K562 (cell line): ENCODE measurements at regions not wholly inside any gene's neighbourhood (a gene's known extent, or its start where the extent isn't known, plus 50 kb on each side); places are given as distances from the start of the nearest gene placed in this dataset.

Experiments
- ATAC-seq: fragments of 200-7000 bp; cut with Tn5 transposase; 3 replicates; pipeline ENCODE4 v1.9.1; 2020; ENCODE audit warnings: moderate library complexity
- BruUV-seq: library from RNA; stranded (reverse); fragments of 400-500 nt; replicated peaks from 2 replicates; lab custom pipeline; 2021; lab: Mats Ljungman, UMichigan
- CTCF ChIA-PET: fragments of 300-600 bp; formaldehyde crosslinking; extraction: SDS; loops from one replicate; lab custom pipeline; 2021; ENCODE audit warnings: low intra/inter-chr PET ratio; lab: Yijun Ruan, JAX
- POLR2A ChIA-PET: fragments of 300-600, 350-650 bp; sonication (Branson Sonifier 250); formaldehyde crosslinking; extraction: SDS; loops from one replicate; lab custom pipeline; 2021; ENCODE audit warnings: antibody characterized with exemption, inconsistent platforms; lab: Yijun Ruan, JAX
- DNase-seq, 4 experiments: peaks; one replicate each; pipeline versions ENCODE4 v3.0.0 to v3.0.0-alpha.2; 2011 to 2018; ENCODE audit warnings: low spot score in 3 of 4, mixed read lengths in 3 of 4; ENCODE audit errors: extremely low read depth in 1 of 4
- FAIRE-seq: peaks from 2 replicates; lab custom pipeline; 2011; peaks lifted over from hg19 to GRCh38; lab: Jason Lieb, UNC
- H2AFZ ChIP-seq: 2 replicates; pipeline ENCODE4 v1.6.0; 2011; ENCODE audit warnings: low read depth, low read length, control low read depth, inconsistent platforms
- H3K27ac ChIP-seq: fragments of 200-600 bp; 3 replicates; pipeline ENCODE4 v1.8.0; 2011; ENCODE audit warnings: low read depth, mild to moderate bottlenecking, control low read depth, inconsistent platforms, low read length, moderate library complexity, mixed read lengths; ENCODE audit errors: extremely low read depth
- H3K27me3 ChIP-seq, 2 experiments: fragments of 300-600 bp in 1 of 2; 2 replicates in 1 of 2; 3 replicates in 1 of 2; pipeline versions ENCODE4 v1.6.0 to v1.8.0; 2011; ENCODE audit warnings: inconsistent platforms in 2 of 2, low read length in 2 of 2, mild to moderate bottlenecking in 1 of 2, mixed read lengths in 1 of 2, moderate library complexity in 1 of 2; ENCODE audit not compliant: control insufficient read depth in 2 of 2, insufficient read depth in 2 of 2
- H3K36me3 ChIP-seq: fragments of 300-600 bp; 3 replicates; pipeline ENCODE4 v1.8.0; 2011; ENCODE audit warnings: mild to moderate bottlenecking, low read length, inconsistent platforms; ENCODE audit not compliant: control insufficient read depth, insufficient read depth
- H3K4me1 ChIP-seq, 2 experiments: fragments of 200-600 bp in 1 of 2; replicated peaks in 1 of 2; 2 replicates in 1 of 2; 3 replicates in 1 of 2; pipeline versions ENCODE4 v1.5.1 to v1.8.0; 2011; ENCODE audit warnings: inconsistent platforms in 2 of 2, low read length in 2 of 2, mild to moderate bottlenecking in 1 of 2, mixed read lengths in 1 of 2, moderate library complexity in 1 of 2; ENCODE audit not compliant: control insufficient read depth in 2 of 2, insufficient read depth in 2 of 2
- H3K4me2 ChIP-seq: 2 replicates; pipeline ENCODE4 v1.6.1; 2011; ENCODE audit warnings: low read length, control low read depth, inconsistent platforms, mixed read lengths; ENCODE audit not compliant: insufficient read depth
- H3K4me3 ChIP-seq: fragments of 200-600 bp; sonication (generic), shearing (Covaris generic); 2 replicates; pipeline ENCODE4 v1.5.1; 2016; ENCODE audit warnings: control low read depth, inconsistent platforms
- H3K79me2 ChIP-seq: fragments of 200-600 bp; 3 replicates; pipeline ENCODE4 v1.8.0; 2011; ENCODE audit warnings: low read length, inconsistent platforms; ENCODE audit not compliant: control insufficient read depth, insufficient read depth
- H3K9ac ChIP-seq, 2 experiments: 2 replicates each; pipeline versions ENCODE4 v1.6.0 to v1.6.1; 2011; ENCODE audit warnings: low read depth in 2 of 2, low read length in 2 of 2, control low read depth in 1 of 2, inconsistent platforms in 1 of 2, mild to moderate bottlenecking in 1 of 2, mixed read lengths in 1 of 2; ENCODE audit not compliant: insufficient read depth in 1 of 2
- H3K9me1 ChIP-seq: one replicate; pipeline ENCODE4 v1.6.0; 2011; ENCODE audit warnings: inconsistent platforms, mild to moderate bottlenecking, low read length, moderate library complexity; ENCODE audit not compliant: control insufficient read depth, insufficient read depth
- H3K9me3 ChIP-seq: replicated peaks from 2 replicates; pipeline ENCODE4 v1.5.1; 2011; ENCODE audit warnings: low read depth, low read length, inconsistent platforms; ENCODE audit not compliant: control insufficient read depth, insufficient read depth
- H4K20me1 ChIP-seq: replicated peaks from 2 replicates; pipeline ENCODE4 v1.6.1; 2011; ENCODE audit warnings: low read length, inconsistent platforms, mixed read lengths; ENCODE audit not compliant: control insufficient read depth, insufficient read depth
- JUN ChIP-seq, 2 experiments: sonication (generic) in 1 of 2; formaldehyde crosslinking in 1 of 2; IDR thresholded peaks; 2 replicates each; pipeline versions ENCODE4 v1.6.1 to v1.8.0; 2012 to 2022; ENCODE audit warnings: borderline replicate concordance in 2 of 2, mild to moderate bottlenecking in 2 of 2, improper control_type of control experiment in 1 of 2, low read depth in 1 of 2, low read length in 1 of 2, missing genetic modification reagents in 1 of 2
- PPARD ChIP-seq: fragments of 250-450 bp; sonication (Bioruptor Pico); IDR thresholded peaks from 2 replicates; pipeline ENCODE4 v1.8.0; 2022; ENCODE audit warnings: inconsistent platforms, mild to moderate bottlenecking, moderate library complexity
- SNIP1 ChIP-seq: fragments of 450-650 bp; IDR thresholded peaks from 2 replicates; pipeline ENCODE4 v1.7.1; 2017; ENCODE audit warnings: low read depth, mild to moderate bottlenecking
- TEAD2 ChIP-seq: fragments of 450-650 bp; IDR thresholded peaks from 2 replicates; pipeline ENCODE4 v1.6.1; 2016; ENCODE audit warnings: missing genetic modification characterization, control low read depth, missing compliant biosample characterization
- ZKSCAN3 ChIP-seq: fragments of 250-450 bp; sonication (Bioruptor Pico); IDR thresholded peaks from 2 replicates; pipeline ENCODE4 v1.4.0; 2020
- WGBS: fragments of 100-300 bp; shearing (Covaris generic); methylation state at CpG from one replicate; pipeline ENCODE4 v1.1.6; 2016; ENCODE audit warnings: low coverage, mixed read lengths; ENCODE audit not compliant: insufficient coverage; ENCODE audit errors: missing lambda C conversion rate; 5-methylcytosine and 5-hydroxymethylcytosine counted together
- in situ Hi-C: fragments of 300-500 bp; cut with MboI; formaldehyde crosslinking; loops from 4 replicates; pipeline ENCODE4 v1.15.0; 2018; ENCODE audit warnings: inconsistent platforms, mixed read lengths
- intact Hi-C: fragments of 100-400 bp; cut with micrococcal nuclease; formaldehyde crosslinking; loops from 2 replicates; pipeline ENCODE4 v1.14.2; 2022
- TF ChIP-seq, protein P1 (sequence below): fragments of 250-450 bp; sonication (Bioruptor Pico); IDR thresholded peaks from 2 replicates; pipeline ENCODE4 v1.8.0; 2022; ENCODE audit warnings: moderate library complexity, mild to moderate bottlenecking, inconsistent platforms
- TF ChIP-seq, protein P2 (sequence below): IDR thresholded peaks from 3 replicates; pipeline ENCODE4 v1.6.1; 2011; ENCODE audit warnings: borderline replicate concordance, mild to moderate bottlenecking; ENCODE audit not compliant: insufficient read length, insufficient read depth
- TF ChIP-seq, protein P3 (sequence below): sonication (generic); formaldehyde crosslinking; IDR thresholded peaks from 2 replicates; pipeline ENCODE4 v1.8.1; 2022; ENCODE audit warnings: missing genetic modification reagents
- TF ChIP-seq, protein P4 (sequence below): fragments of 450-650 bp; conservative IDR thresholded peaks from 2 replicates; pipeline ENCODE4 v1.6.1; 2016; ENCODE audit warnings: missing genetic modification characterization, low read depth, mild to moderate bottlenecking, control low read depth, missing compliant biosample characterization

DNA sequence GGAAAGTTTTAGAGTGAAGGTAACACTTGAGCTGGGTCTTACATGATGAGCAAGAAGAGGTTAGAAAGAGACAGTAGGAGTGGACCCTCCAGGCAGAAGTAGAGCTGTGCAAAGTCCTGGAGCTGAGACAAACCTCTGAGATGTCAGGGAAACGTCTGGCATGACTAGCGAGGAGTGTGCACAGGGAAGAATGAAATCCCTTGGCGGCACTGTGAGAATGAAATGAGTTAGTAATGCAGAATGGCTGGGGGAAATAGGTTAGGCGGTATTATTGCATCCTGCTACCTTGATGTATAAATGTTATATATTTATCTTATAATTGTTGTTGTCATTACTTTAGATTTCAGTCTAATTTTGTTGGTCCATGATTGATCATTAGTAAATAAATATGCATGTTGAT, 457.9 kb upstream of the CCL2 start:
- Histone ChIP-seq H4K20me1 (no peaks in the 10 kb centered on the region), H3K4me3 (no peak overlapping the region), H3K9me1 (no peaks in the 10 kb centered on the region), H3K27ac (no peak overlapping the region), H2AFZ (no peak overlapping the region), H3K4me1 (no peaks in the 10 kb centered on the region; a peak in 1 of 5 replicates), H3K79me2 (no peaks in the 10 kb centered on the region), H3K27me3 (peaks cover 9 to 11% of the 10 kb centered on the region in 2 experiments; a peak in 4 of 5 replicates), H3K4me2 (no peak overlapping the region), H3K36me3 (no peaks in the 10 kb centered on the region), H3K9me3 (no peaks in the 10 kb centered on the region), H3K9ac (no peak overlapping the region)
- 2% methylated on average over 4 of the region's 4 CpGs for WGBS
- TF ChIP-seq JUN (IDR thresholded peaks at IDR 0.05; ENCODE audit: borderline replicate concordance, low read depth, low read length) (no peak), JUN (CRISPR knock-in tag; IDR thresholded peaks at IDR 0.05; ENCODE audit: borderline replicate concordance) (no peak), TEAD2 (tag) (no peak), ZKSCAN3 (CRISPR knock-in tag) (no peak), SNIP1 (no peak), PPARD (no peak)
- TF ChIP-seq, protein P1, sequence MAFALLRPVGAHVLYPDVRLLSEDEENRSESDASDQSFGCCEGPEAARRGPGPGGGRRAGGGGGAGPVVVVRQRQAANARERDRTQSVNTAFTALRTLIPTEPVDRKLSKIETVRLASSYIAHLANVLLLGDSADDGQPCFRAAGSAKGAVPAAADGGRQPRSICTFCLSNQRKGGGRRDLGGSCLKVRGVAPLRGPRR: no peak
- TF ChIP-seq, protein P2, sequence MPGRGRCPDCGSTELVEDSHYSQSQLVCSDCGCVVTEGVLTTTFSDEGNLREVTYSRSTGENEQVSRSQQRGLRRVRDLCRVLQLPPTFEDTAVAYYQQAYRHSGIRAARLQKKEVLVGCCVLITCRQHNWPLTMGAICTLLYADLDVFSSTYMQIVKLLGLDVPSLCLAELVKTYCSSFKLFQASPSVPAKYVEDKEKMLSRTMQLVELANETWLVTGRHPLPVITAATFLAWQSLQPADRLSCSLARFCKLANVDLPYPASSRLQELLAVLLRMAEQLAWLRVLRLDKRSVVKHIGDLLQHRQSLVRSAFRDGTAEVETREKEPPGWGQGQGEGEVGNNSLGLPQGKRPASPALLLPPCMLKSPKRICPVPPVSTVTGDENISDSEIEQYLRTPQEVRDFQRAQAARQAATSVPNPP: no peak
- TF ChIP-seq, protein P3, sequence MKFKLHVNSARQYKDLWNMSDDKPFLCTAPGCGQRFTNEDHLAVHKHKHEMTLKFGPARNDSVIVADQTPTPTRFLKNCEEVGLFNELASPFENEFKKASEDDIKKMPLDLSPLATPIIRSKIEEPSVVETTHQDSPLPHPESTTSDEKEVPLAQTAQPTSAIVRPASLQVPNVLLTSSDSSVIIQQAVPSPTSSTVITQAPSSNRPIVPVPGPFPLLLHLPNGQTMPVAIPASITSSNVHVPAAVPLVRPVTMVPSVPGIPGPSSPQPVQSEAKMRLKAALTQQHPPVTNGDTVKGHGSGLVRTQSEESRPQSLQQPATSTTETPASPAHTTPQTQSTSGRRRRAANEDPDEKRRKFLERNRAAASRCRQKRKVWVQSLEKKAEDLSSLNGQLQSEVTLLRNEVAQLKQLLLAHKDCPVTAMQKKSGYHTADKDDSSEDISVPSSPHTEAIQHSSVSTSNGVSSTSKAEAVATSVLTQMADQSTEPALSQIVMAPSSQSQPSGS (CRISPR knock-in tag): no peak
- TF ChIP-seq, protein P4, sequence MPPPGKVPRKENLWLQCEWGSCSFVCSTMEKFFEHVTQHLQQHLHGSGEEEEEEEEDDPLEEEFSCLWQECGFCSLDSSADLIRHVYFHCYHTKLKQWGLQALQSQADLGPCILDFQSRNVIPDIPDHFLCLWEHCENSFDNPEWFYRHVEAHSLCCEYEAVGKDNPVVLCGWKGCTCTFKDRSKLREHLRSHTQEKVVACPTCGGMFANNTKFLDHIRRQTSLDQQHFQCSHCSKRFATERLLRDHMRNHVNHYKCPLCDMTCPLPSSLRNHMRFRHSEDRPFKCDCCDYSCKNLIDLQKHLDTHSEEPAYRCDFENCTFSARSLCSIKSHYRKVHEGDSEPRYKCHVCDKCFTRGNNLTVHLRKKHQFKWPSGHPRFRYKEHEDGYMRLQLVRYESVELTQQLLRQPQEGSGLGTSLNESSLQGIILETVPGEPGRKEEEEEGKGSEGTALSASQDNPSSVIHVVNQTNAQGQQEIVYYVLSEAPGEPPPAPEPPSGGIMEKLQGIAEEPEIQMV (tag): no peak
- BruUV-seq: no TSS peak
- FAIRE-seq (no peak), DNase-seq (no peak), ATAC-seq (no peak)
- ChIA-PET CTCF (no interaction called here), POLR2A (no interaction called here)
- intact Hi-C loops (no loop called here), in situ Hi-C loops (no loop called here)
